Caco-2 (cell line): ENCODE measurements at regions not wholly inside any gene's neighbourhood (a gene's known extent, or its start where the extent isn't known, plus 50 kb on each side); places are given as distances from the start of the nearest gene placed in this dataset.
"Not testable (repeated sequence)": the region's sequence is repeated elsewhere in the genome, so short reads cannot be mapped to it uniquely, and the experiment has no call there.

Source experiments
- BruUV-seq: library from RNA; stranded (reverse); fragments of 400-500 nt; replicated peaks from 2 replicates; lab custom pipeline; 2021; lab: Mats Ljungman, UMichigan
- CTCF ChIA-PET: fragments of 300-600 bp; sonication (Branson Sonifier 250); formaldehyde crosslinking; loops from one replicate; lab custom pipeline; 2022; ENCODE audit warnings: antibody characterized with exemption; lab: Charles Lee
- POLR2A ChIA-PET: fragments of 300-600 bp; sonication (Branson Sonifier 250); formaldehyde crosslinking; loops from one replicate; lab custom pipeline; 2022; ENCODE audit warnings: antibody characterized with exemption; lab: Charles Lee
- DNase-seq, 2 experiments: peaks; one replicate each; pipeline versions ENCODE4 v3.0.0 to v3.0.0-alpha.2; 2020 to 2022
- H3K27me3 ChIP-seq: replicated peaks from 2 replicates; pipeline ENCODE4 v1.6.0; 2011; ENCODE audit warnings: low read length; ENCODE audit not compliant: control insufficient read depth, insufficient read depth
- H3K36me3 ChIP-seq: 2 replicates; pipeline ENCODE4 v1.5.1; 2011; ENCODE audit warnings: low read length; ENCODE audit not compliant: control insufficient read depth, insufficient read depth
- H3K4me1 ChIP-seq: fragments of 250-450 bp; sonication (Bioruptor Pico); 2 replicates; pipeline ENCODE4 v1.5.1; 2020; ENCODE audit warnings: mild to moderate bottlenecking
- H3K4me3 ChIP-seq: 2 replicates; pipeline ENCODE4 v1.5.1; 2011; ENCODE audit warnings: low read depth, mild to moderate bottlenecking, control low read depth, low read length
- H3K9me3 ChIP-seq: fragments of 250-450 bp; sonication (Bioruptor Pico); 2 replicates; pipeline ENCODE4 v1.5.1; 2020; ENCODE audit warnings: mild to moderate bottlenecking, moderate library complexity
- H3K27ac Mint-ChIP-seq: one replicate; pipeline ENCODE4 v1.8.0; 2022; ENCODE audit warnings: mixed read lengths; ENCODE audit not compliant: unreplicated experiment
- H3K27me3 Mint-ChIP-seq: one replicate; pipeline ENCODE4 v1.8.0; 2022; ENCODE audit warnings: mixed read lengths; ENCODE audit not compliant: insufficient read depth, unreplicated experiment
- H3K36me3 Mint-ChIP-seq: one replicate; pipeline ENCODE4 v1.8.0; 2022; ENCODE audit warnings: mild to moderate bottlenecking, mixed read lengths; ENCODE audit not compliant: insufficient read depth, unreplicated experiment
- H3K4me1 Mint-ChIP-seq: one replicate; pipeline ENCODE4 v1.8.0; 2022; ENCODE audit warnings: low read depth, mixed read lengths; ENCODE audit not compliant: unreplicated experiment
- H3K4me3 Mint-ChIP-seq: one replicate; pipeline ENCODE4 v1.8.0; 2022; ENCODE audit warnings: mild to moderate bottlenecking, moderate library complexity, mixed read lengths; ENCODE audit not compliant: unreplicated experiment
- H3K9me3 Mint-ChIP-seq: one replicate; pipeline ENCODE4 v1.8.0; 2022; ENCODE audit warnings: mixed read lengths; ENCODE audit not compliant: unreplicated experiment
- intact Hi-C: fragments of 100-400 bp; cut with micrococcal nuclease; formaldehyde crosslinking; loops from one replicate; pipeline ENCODE4 v1.10.0; 2022; ENCODE audit not compliant: unreplicated experiment
- TF ChIP-seq, protein P1 (sequence below), 2 experiments: fragments of 200-600 bp in 1 of 2; IDR thresholded peaks; 1 replicate in 1 of 2; 2 replicates in 1 of 2; pipeline versions ENCODE4 v1.5.1 to v1.8.0; 2011 to 2022; ENCODE audit warnings: antibody characterized with exemption in 1 of 2, control low read depth in 1 of 2, inconsistent platforms in 1 of 2, low read depth in 1 of 2, low read length in 1 of 2, mild to moderate bottlenecking in 1 of 2, moderate library complexity in 1 of 2; ENCODE audit not compliant: insufficient read depth in 1 of 2, severe bottlenecking in 1 of 2, unreplicated experiment in 1 of 2

DNA sequence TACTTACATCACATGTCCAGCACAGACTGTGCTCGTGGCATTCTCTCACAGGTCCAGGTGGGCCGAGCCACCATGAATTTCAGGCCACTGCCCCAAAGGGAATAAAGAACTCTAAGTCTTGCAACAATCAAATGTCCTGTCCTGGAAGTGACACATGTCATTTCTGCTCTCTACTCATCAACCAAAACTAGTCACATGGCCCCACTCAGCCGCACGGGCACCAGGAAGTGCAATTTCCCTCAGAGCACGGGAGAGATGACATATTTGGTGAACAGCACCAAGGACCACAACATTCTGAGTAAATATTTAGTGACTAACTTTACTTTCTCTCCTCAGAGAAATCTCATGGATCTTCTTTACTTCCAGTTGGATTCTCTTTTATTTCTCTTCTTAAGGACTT is 131.1 kb upstream of the TUT7 start:
- intact Hi-C loops: loop anchor here (5.0 kb wide), 3 partner anchors 53 to 157 kb away; no protein-coding TSS in a partner anchor
- no peak for DNase-seq
- Histone ChIP-seq H3K4me1 (no peaks in the 10 kb centered on the region), H3K36me3 (no peaks in the 10 kb centered on the region), H3K27me3 (no peaks in the 10 kb centered on the region), H3K4me3 (no peak overlapping the region), H3K9me3 (no peaks in the 10 kb centered on the region)
- Mint-ChIP-seq H3K9me3 (no peaks in the 10 kb centered on the region), H3K27me3 (peaks cover 2% of the 10 kb centered on the region), H3K4me1 (no peaks in the 10 kb centered on the region), H3K36me3 (no peaks in the 10 kb centered on the region), H3K27ac (no peak overlapping the region), H3K4me3 (no peak overlapping the region)
- TF ChIP-seq, protein P1, sequence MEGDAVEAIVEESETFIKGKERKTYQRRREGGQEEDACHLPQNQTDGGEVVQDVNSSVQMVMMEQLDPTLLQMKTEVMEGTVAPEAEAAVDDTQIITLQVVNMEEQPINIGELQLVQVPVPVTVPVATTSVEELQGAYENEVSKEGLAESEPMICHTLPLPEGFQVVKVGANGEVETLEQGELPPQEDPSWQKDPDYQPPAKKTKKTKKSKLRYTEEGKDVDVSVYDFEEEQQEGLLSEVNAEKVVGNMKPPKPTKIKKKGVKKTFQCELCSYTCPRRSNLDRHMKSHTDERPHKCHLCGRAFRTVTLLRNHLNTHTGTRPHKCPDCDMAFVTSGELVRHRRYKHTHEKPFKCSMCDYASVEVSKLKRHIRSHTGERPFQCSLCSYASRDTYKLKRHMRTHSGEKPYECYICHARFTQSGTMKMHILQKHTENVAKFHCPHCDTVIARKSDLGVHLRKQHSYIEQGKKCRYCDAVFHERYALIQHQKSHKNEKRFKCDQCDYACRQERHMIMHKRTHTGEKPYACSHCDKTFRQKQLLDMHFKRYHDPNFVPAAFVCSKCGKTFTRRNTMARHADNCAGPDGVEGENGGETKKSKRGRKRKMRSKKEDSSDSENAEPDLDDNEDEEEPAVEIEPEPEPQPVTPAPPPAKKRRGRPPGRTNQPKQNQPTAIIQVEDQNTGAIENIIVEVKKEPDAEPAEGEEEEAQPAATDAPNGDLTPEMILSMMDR (IDR thresholded peaks at IDR 0.05; ENCODE audit: insufficient read depth in 1 of 2, low read depth in 1 of 2, low read length in 1 of 2, severe bottlenecking in 1 of 2, unreplicated experiment in 1 of 2): no peak
- ChIA-PET CTCF (no interaction called here), POLR2A (no interaction called here)
- no TSS peak for BruUV-seq

GRCh38 chr9:86483496-86483895 is 129.3 kb upstream of the TUT7 start:
- H3K27me3 ChIP-seq: no peaks in the 10 kb centered on the region
- no peak overlapping the region for H3K4me3 ChIP-seq
- no peaks in the 10 kb centered on the region for H3K4me1 Mint-ChIP-seq
- H3K27ac Mint-ChIP-seq: no peak overlapping the region
- TF ChIP-seq, protein P1 (IDR thresholded peaks at IDR 0.05; ENCODE audit: insufficient read depth in 1 of 2, low read depth in 1 of 2, low read length in 1 of 2, severe bottlenecking in 1 of 2, unreplicated experiment in 1 of 2): no peak
- no peaks in the 10 kb centered on the region for H3K9me3 ChIP-seq
- H3K4me1 ChIP-seq: no peaks in the 10 kb centered on the region
- no peaks in the 10 kb centered on the region for H3K36me3 ChIP-seq
- peaks cover 2% of the 10 kb centered on the region for H3K27me3 Mint-ChIP-seq
- DNase-seq: no peak
- ChIA-PET CTCF (no interaction called here), POLR2A (no interaction called here)
- no peaks in the 10 kb centered on the region for H3K9me3 Mint-ChIP-seq
- intact Hi-C loops: no loop called here
- H3K4me3 Mint-ChIP-seq: no peak overlapping the region
- BruUV-seq: no TSS peak
- no peaks in the 10 kb centered on the region for H3K36me3 Mint-ChIP-seq

DNA sequence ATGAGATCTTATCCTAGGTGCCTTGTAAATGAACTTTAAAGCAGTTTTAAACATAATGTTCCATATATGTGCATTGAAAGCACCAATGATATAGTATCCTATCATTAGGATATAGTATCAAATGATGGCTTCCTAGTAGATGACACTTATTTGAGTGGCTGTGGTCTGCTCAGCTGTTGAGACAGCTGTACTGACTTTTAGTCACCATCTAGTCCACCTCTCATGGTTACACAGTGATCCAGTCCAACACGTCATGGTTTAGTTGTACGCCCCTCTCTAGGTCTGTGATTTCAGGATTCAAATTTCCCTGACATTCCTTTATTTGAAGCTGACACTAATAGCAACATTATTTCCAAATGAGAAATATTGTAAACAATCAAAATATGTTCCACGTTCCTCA is 127.3 kb upstream of the TUT7 start:
- no peaks in the 10 kb centered on the region for H3K9me3 ChIP-seq
- no peaks in the 10 kb centered on the region for H3K9me3 Mint-ChIP-seq
- peaks cover 2% of the 10 kb centered on the region for H3K27me3 Mint-ChIP-seq
- TF ChIP-seq, protein P1 (IDR thresholded peaks at IDR 0.05; ENCODE audit: insufficient read depth in 1 of 2, low read depth in 1 of 2, low read length in 1 of 2, severe bottlenecking in 1 of 2, unreplicated experiment in 1 of 2): no peak
- no peak for DNase-seq
- no peaks in the 10 kb centered on the region for H3K4me1 ChIP-seq
- no peaks in the 10 kb centered on the region for H3K36me3 ChIP-seq
- no peaks in the 10 kb centered on the region for H3K27me3 ChIP-seq
- no peak overlapping the region for H3K27ac Mint-ChIP-seq
- intact Hi-C loops: no loop called here
- ChIA-PET POLR2A (no interaction called here), CTCF (no interaction called here)
- H3K4me3 ChIP-seq: no peak overlapping the region
- H3K4me3 Mint-ChIP-seq: no peak overlapping the region
- no peaks in the 10 kb centered on the region for H3K36me3 Mint-ChIP-seq
- H3K4me1 Mint-ChIP-seq: no peaks in the 10 kb centered on the region
- no TSS peak for BruUV-seq

DNA sequence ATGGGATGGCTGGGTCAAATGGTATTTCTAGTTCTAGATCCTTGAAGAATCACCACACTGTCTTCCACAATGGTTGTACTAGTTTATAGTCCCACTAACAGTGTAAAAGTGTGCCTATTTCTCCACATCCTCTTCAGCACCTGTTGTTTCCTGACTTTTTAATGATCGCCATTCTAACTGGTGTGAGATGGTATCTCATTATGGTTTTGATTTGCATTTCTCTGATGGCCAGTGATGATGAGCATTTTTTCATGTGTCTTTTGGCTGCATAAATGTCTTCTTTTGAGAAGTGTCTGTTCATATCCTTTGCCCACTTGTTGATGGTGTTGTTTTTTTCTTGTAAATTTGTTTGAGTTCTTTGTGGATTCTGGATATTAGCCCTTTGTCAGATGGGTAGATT is 121.0 kb upstream of the TUT7 start:
- H3K9me3 Mint-ChIP-seq, H3K27ac Mint-ChIP-seq, H3K4me3 Mint-ChIP-seq, H3K36me3 Mint-ChIP-seq, POLR2A ChIA-PET, H3K4me3 ChIP-seq, H3K4me1 Mint-ChIP-seq, CTCF ChIA-PET, H3K27me3 ChIP-seq, H3K4me1 ChIP-seq, H3K27me3 Mint-ChIP-seq, H3K9me3 ChIP-seq, DNase-seq, H3K36me3 ChIP-seq, BruUV-seq, intact Hi-C loops: not testable (repeated sequence)
